ENCODE measurements at regions not wholly inside any gene's neighbourhood (a gene's known extent, or its start where the extent isn't known, plus 50 kb on each side); places are given as distances from the start of the nearest gene placed in this dataset.

- no peaks in the 10 kb centered on the region for H3K9me2 ChIP-seq (replicated peaks; ENCODE audit: insufficient read depth)
- no peaks in the 10 kb centered on the region for H4K20me1 ChIP-seq (ENCODE audit: insufficient read depth, poor library complexity, severe bottlenecking)
- H3K79me2 ChIP-seq, result no peaks in the 10 kb centered on the region
- no peak overlapping the region for H3K4me3 ChIP-seq
- H3K9me3 ChIP-seq (ENCODE audit: low read depth), result no peaks in the 10 kb centered on the region
- H3K27ac ChIP-seq, result no peak overlapping the region
- TF ChIP-seq EZH2phosphoT487 (IDR thresholded peaks at IDR 0.05; ENCODE audit: low read depth, severe bottlenecking, unreplicated experiment), result no peak
- no peak for TF ChIP-seq CTCF (IDR thresholded peaks at IDR 0.05; ENCODE audit: poor library complexity)
- TF ChIP-seq EZH2 (IDR thresholded peaks at IDR 0.05; ENCODE audit: borderline replicate concordance), result no peak
- WGBS (ENCODE audit: low lambda C conversion rate, missing lambda C conversion rate), result 77% methylated on average over 1 of the region's 1 CpG
- no peak for DNase-seq (ENCODE audit: low spot score)
- no peaks in the 10 kb centered on the region for H3K27me3 ChIP-seq
- H2AFZ ChIP-seq, result no peak overlapping the region
- H3K36me3 ChIP-seq (replicated peaks; ENCODE audit: insufficient read depth, low read depth), result no peaks in the 10 kb centered on the region
- H3K4me1 ChIP-seq (ENCODE audit: insufficient read depth), result no peaks in the 10 kb centered on the region
- H3K4me2 ChIP-seq, result no peak overlapping the region
Measured at GRCh38 chr4:71923070-71923469, 108.7 kb upstream of the NPFFR2 start.

GRCh38 chr4:71930459-71930858 lies 101.3 kb upstream of the NPFFR2 start:
- no peaks in the 10 kb centered on the region for H3K4me1 ChIP-seq (ENCODE audit: insufficient read depth)
- no peaks in the 10 kb centered on the region for H3K9me2 ChIP-seq (replicated peaks; ENCODE audit: insufficient read depth)
- H3K36me3 ChIP-seq (replicated peaks; ENCODE audit: insufficient read depth, low read depth), result no peaks in the 10 kb centered on the region
- DNase-seq (ENCODE audit: low spot score), result no peak
- no peak overlapping the region for H2AFZ ChIP-seq
- H3K27me3 ChIP-seq, result no peaks in the 10 kb centered on the region
- no peak overlapping the region for H3K27ac ChIP-seq
- H4K20me1 ChIP-seq (ENCODE audit: insufficient read depth, poor library complexity, severe bottlenecking), result no peaks in the 10 kb centered on the region
- H3K9me3 ChIP-seq (ENCODE audit: low read depth), result no peaks in the 10 kb centered on the region
- no peak overlapping the region for H3K4me2 ChIP-seq
- 94% methylated on average over 1 of the region's 1 CpG for WGBS (ENCODE audit: low lambda C conversion rate, missing lambda C conversion rate)
- no peak for TF ChIP-seq EZH2 (IDR thresholded peaks at IDR 0.05; ENCODE audit: borderline replicate concordance)
- no peak for TF ChIP-seq CTCF (IDR thresholded peaks at IDR 0.05; ENCODE audit: poor library complexity)
- TF ChIP-seq EZH2phosphoT487 (IDR thresholded peaks at IDR 0.05; ENCODE audit: low read depth, severe bottlenecking, unreplicated experiment), result no peak
- no peaks in the 10 kb centered on the region for H3K79me2 ChIP-seq
- H3K4me3 ChIP-seq, result no peak overlapping the region

- DNase-seq (ENCODE audit: low spot score), result no peak
- Histone ChIP-seq H4K20me1 (ENCODE audit: insufficient read depth, poor library complexity, severe bottlenecking) (no peaks in the 10 kb centered on the region), H3K4me3 (no peak overlapping the region), H3K79me2 (no peaks in the 10 kb centered on the region), H2AFZ (no peak overlapping the region), H3K27ac (no peak overlapping the region), H3K4me1 (ENCODE audit: insufficient read depth) (no peaks in the 10 kb centered on the region), H3K9me2 (replicated peaks; ENCODE audit: insufficient read depth) (no peaks in the 10 kb centered on the region), H3K9me3 (ENCODE audit: low read depth) (no peaks in the 10 kb centered on the region), H3K27me3 (no peaks in the 10 kb centered on the region), H3K4me2 (no peak overlapping the region), H3K36me3 (replicated peaks; ENCODE audit: insufficient read depth, low read depth) (no peaks in the 10 kb centered on the region)
- 76% methylated on average over 3 of the region's 3 CpGs for WGBS (ENCODE audit: low lambda C conversion rate, missing lambda C conversion rate)
- TF ChIP-seq EZH2 (IDR thresholded peaks at IDR 0.05; ENCODE audit: borderline replicate concordance) (no peak), EZH2phosphoT487 (IDR thresholded peaks at IDR 0.05; ENCODE audit: low read depth, severe bottlenecking, unreplicated experiment) (no peak), CTCF (IDR thresholded peaks at IDR 0.05; ENCODE audit: poor library complexity) (no peak)
Measured at GRCh38 chr4:71932941-71933340, 98.9 kb upstream of the NPFFR2 start.

- Histone ChIP-seq H3K27me3 (no peaks in the 10 kb centered on the region), H3K36me3 (replicated peaks; ENCODE audit: insufficient read depth, low read depth) (no peaks in the 10 kb centered on the region), H4K20me1 (ENCODE audit: insufficient read depth, poor library complexity, severe bottlenecking) (no peaks in the 10 kb centered on the region), H3K9me3 (ENCODE audit: low read depth) (no peaks in the 10 kb centered on the region), H3K79me2 (no peaks in the 10 kb centered on the region), H2AFZ (no peak overlapping the region), H3K27ac (no peak overlapping the region), H3K9me2 (replicated peaks; ENCODE audit: insufficient read depth) (no peaks in the 10 kb centered on the region), H3K4me2 (no peak overlapping the region), H3K4me3 (no peak overlapping the region), H3K4me1 (ENCODE audit: insufficient read depth) (no peaks in the 10 kb centered on the region)
- TF ChIP-seq EZH2 (IDR thresholded peaks at IDR 0.05; ENCODE audit: borderline replicate concordance), result no peak
- TF ChIP-seq EZH2phosphoT487 (IDR thresholded peaks at IDR 0.05; ENCODE audit: low read depth, severe bottlenecking, unreplicated experiment), result no peak
- no peak for TF ChIP-seq CTCF (IDR thresholded peaks at IDR 0.05; ENCODE audit: poor library complexity)
- no peak for DNase-seq (ENCODE audit: low spot score)
Measured at GRCh38 chr4:71938776-71939175, 93.0 kb upstream of the NPFFR2 start.
